ENCODE measurements at regions not wholly inside any gene's neighbourhood (a gene's known extent, or its start where the extent isn't known, plus 50 kb on each side); places are given as distances from the start of the nearest gene placed in this dataset.

DNA sequence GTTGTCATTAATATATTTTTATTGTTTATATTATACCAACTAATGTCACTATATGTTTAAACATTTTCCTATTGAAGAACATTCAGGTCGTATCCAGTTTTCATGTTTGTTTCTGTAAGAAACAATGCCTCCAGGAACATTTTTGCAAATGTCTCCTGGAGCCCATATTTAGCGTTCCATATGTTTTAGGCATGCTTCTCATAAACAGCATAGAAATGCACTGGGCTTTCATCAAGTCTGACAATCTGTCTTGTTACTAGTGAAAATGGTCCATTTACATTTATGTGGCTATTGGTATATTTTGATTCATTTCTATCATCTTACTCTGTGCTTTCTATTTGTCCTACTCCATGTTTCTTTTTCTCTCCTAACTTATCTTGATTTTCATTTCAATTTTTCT, 431.7 kb downstream of the TFAP2A start:
- DNase-seq (ENCODE audit: extremely low spot score, insufficient read length, low read depth) (no peak), FAIRE-seq (no peak)

DNA sequence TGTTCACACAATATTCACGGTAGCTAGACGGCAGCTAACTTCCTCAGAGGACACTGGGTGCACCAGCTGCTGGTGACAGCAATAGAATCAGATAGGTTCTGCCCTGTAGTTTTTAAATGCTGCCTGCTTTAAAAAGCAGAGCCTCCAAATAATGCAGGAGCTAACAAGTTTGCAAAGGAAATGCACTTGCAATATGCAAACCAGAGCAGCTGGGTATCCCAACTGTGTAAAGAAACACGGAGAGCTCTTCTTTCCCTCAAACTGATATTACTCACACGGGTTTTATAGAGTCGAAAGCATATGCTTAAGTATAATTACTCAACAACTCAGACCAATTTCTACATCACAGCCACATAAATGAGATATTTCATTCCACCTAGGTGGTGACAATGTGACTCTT, 432.7 kb downstream of the TFAP2A start:
- FAIRE-seq: no peak

DNA sequence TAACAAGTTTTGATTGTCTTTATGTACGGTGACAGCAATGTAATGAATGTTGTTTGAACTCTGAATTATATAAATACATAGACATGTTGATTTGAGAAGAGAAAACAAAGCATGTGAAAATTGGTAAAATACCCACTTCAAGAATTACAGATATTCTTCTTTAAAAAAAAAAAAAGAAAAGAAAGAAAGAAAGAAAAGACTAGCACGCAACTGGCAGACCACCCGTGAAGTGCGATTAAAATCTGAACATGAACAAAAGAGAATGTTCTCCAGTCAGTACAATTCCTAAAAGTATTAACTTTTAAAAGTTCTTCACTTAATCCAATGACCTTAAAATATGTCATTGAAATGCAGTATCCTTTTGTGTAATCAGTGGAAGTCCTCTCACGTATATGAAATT, 434.9 kb downstream of the TFAP2A start:
- no peak for FAIRE-seq
- DNase-seq (ENCODE audit: extremely low spot score, insufficient read length, low read depth): no peak

More for the DNA sequence above, 432.7 kb downstream of the TFAP2A start:
- no peak for DNase-seq (ENCODE audit: extremely low spot score, insufficient read length, low read depth)

DNA sequence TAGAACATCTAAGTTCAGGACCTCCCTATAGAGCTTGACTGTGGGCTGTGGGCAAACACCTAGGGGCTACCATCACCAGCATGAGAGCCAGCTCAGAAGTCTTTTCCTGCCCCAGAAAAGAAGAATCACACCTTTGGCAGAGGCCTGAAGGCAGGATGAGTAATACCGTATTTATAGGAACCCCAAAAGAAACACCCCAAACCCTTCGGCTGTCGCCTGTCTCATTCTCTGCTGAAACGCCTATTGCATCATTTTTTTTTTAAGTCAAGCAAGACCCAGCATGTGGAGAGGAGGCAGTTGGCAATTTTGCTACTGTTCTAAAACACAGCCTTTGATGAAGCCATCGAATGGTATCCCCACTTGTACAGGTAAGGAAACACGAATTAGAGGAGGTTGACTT, 436.4 kb downstream of the TFAP2A start:
- no peak for FAIRE-seq

DNA sequence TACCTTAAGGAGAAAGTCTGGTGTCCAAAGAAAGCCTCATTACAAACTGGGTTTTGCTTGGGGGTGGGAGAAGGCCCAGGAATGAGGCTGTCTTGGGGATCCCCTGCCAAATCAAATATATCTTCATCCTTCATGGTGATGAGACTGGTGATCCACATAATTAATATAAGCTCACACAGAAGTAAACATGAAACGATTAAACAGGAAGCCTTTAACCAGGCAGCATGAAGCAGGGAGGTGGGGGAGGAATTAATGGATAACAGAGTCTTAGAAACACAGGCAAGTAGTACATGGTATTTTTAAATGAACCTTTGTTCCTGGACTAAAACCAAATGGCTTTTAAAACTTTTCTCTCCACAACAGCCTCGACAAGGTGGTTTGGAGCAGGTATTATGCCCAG, 437.5 kb downstream of the TFAP2A start:
- DNase-seq (ENCODE audit: extremely low spot score, insufficient read length, low read depth): no peak
- FAIRE-seq: no peak

More for the DNA sequence above, 436.4 kb downstream of the TFAP2A start:
- DNase-seq (ENCODE audit: extremely low spot score, insufficient read length, low read depth): no peak

DNA sequence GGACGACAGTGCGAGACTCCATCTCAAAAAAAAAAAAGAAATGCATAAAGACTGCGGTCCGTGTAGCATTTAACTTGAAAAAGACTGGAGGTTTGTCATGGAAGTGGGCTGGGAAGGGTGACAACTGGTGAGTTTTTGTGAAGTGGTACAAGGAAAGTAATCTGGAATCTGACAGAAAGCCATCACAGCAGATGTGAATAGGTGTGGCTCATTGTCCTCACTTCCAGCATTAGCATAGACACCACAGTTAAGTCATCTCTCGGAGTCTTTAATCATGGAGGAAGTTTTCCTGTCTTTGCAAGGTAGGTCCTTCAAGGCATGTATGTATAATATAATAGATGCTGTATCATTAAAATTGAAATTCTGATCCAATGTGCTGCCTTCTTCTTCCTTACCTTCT, 453.2 kb downstream of the TFAP2A start:
- FAIRE-seq (no peak), DNase-seq (ENCODE audit: extremely low spot score, insufficient read length, low read depth) (no peak)

DNA sequence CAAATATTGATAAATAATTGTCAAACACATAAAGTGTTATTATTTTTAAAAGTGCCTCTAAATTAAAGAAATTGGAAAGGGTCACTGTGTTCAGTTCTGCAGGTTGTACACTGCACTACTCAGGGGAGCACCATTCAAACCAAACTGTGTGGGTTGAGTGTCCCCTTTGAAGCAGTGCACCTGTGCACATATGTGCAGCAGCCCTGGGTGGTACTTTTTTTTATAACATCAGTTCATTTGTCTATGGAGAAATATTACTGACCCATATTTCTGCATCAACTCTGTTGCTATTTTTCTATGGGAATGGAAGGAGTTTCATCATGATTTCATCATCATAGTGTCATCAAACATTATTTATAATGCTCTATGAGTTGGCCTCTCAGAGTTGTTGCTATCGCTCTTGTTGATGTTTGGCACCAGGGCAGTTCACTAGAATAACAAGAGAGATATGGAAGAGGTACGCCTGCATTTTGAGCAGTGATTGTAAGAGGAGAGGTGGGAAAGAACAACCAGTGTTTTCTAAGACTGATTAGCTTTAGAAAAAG, 457.6 kb downstream of the TFAP2A start:
- DNase-seq (ENCODE audit: extremely low spot score, insufficient read length, low read depth) (no peak), FAIRE-seq (no peak)

DNA sequence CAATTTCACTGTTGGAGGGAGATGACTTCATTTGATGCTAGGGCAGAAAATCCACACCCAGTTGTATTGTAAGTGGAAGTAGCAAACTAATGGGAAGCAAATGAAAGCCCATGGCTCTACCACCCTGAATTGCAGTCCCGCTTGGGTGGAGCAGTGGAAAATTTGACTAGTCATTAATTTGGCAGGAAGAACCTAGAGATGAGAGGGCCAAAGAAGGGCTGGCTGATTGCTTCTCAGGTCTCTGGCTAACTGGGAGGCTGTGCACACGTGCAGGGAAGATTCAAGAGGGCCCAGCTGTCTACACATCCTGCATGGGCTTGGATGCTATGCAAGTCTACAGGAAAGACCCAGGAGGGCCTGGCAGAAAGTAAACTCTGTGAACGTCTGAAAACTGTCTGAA, 466.2 kb downstream of the TFAP2A start:
- FAIRE-seq (no peak), DNase-seq (ENCODE audit: extremely low spot score, insufficient read length, low read depth) (no peak)

DNA sequence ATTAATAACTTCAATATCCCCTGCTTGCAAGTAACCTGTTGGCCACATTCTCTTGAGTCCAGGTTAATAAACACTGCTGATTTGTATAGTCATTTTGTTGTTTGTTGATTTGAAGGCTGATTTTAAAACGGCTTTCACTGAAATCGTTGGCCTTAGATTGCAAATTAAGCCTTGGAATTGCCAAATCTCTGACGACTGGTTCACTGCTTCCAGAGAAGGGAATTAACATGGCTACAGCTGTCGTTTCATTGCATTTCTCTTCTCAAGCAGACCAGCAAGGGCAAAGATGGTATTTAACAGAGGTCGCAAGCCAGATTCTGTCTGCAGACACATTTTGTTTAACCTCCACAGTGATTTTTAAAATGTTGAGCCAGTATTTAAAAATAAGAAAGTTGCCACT, 470.9 kb downstream of the TFAP2A start:
- FAIRE-seq (no peak), DNase-seq (ENCODE audit: extremely low spot score, insufficient read length, low read depth) (no peak)

DNA sequence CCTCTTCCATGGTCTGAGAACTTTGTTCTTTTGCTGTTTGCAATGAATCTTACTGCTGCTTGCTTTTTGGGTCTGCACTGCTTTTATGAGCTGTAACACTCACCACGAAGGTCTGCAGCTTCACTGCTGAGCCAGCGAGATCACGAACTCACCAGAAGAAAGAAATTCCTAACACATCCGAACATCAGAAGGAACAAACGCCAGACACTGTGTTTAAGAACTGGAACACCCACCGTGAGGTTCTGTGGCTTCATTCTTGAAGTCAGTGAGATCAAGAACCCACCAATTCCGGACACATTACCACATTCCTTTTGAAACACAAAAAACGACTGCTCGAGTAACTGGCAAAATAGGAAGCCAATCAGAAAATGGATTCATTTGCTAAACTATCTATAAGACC, 471.8 kb downstream of the TFAP2A start:
- DNase-seq (ENCODE audit: extremely low spot score, insufficient read length, low read depth) (no peak), FAIRE-seq (no peak)

DNA sequence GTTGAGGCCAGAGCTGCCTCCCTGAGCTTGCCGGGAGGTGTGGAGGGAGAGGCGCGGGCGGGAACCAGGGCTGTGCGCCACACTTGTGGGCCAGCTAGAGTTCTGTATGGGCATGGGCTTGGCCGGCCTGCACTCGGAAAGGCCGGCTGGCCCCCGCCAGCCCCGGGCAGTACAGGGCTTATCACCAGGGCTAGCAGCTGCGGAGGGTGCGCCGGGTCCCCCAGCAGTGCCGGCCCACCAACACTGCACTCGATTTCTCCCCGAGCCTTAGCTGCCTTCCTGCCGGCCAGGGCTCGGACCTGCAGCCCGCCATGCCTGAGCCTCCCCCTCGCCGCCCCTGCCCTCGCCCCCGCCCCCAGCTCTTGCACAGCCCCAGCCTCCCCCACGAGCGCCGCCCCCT, 472.7 kb downstream of the TFAP2A start:
- FAIRE-seq (no peak), DNase-seq (ENCODE audit: extremely low spot score, insufficient read length, low read depth) (no peak)

DNA sequence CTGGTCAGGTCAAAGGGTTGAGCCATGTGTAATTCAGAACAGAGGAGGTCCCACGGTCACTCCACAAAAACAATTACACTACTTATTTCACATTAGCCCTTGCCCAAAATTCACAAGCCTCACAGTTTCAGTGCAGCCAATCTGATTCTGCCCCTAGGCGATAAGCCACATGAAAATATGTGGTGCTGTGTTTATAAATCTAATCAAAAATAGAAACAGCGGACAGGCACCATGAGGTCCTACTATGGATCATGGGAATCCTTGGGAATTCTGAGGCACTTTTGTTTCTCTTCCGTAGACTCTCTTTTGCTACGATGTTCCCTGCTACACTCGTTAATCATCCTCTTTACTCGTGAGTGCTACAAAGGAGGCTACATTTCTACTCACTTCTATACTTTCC, 476.1 kb downstream of the TFAP2A start:
- DNase-seq (ENCODE audit: extremely low spot score, insufficient read length, low read depth): no peak
- FAIRE-seq: no peak

DNA sequence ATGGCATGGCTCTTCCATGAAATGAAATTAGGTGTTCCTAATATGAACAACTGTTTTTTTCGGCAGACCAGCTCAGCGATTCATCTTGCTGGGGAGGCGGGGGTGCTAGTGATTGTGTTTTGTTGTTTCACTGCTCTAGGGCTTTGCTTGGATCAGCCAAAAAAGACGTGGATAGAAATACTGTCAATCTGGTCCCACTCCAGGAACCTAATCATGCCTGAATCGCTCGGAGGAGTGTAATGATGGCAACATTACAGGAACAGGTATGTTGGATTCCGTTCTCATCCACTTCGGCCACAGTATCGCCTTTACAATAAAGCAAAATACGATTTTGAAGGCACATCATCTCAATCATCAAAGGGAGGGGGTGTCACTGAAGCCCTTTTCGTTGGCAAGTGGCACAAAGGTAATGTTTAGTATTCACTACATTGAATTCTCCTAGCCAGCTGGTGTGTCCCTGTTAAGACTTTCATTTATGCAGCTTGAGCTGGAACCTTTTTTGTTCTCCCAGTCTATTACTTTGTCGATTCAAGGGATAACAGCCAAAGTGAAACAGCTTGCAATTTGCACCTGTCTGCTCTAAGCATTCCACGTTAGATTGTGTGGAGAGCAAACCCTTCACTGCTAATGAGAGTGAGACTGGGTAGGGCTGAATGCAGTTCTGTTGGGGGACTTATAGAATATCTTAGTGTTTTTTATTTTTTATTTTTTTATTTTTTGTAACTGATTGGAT, 477.7 kb downstream of the TFAP2A start:
- FAIRE-seq (no peak), DNase-seq (ENCODE audit: extremely low spot score, insufficient read length, low read depth) (no peak)

DNA sequence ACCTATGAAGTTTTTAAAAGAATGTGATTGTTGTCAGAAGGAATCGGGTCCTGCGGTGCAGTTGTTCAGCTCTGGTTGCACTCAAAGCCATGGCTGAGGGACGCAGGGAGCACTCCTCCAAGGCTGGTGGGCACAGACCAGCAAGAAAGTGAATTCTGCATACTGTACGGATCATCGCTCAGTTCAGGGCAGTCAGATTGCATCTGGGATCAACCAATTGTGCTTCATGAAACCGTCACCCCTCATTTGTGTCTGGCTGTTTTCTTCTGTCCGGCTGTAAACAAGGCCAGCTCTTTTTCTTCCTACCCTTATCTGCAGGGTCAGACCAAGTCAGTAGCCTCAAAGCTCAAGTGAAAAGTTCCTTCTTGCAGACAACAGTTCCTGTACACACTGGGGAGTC, 478.3 kb downstream of the TFAP2A start:
- no peak for FAIRE-seq
- no peak for DNase-seq (ENCODE audit: extremely low spot score, insufficient read length, low read depth)

DNA sequence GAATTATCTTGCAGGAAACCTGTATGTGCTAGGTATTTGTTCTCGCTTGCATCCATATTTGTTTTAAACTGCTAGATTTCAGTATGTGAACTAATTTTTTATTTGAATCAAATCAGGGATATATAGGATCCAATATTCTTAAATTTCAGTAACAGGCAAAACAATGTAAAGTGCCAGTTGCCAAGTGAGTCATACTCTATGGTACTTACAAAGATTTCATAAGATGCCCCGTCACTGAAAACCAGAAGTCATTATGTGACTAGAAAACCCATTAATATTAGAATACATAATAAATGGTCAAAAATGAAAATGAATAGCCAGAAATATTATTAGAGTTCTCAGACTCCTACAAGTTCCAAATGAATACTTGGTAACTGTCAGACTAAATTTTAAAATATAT, 481.2 kb downstream of the TFAP2A start:
- FAIRE-seq: no peak
- no peak for DNase-seq (ENCODE audit: extremely low spot score, insufficient read length, low read depth)

DNA sequence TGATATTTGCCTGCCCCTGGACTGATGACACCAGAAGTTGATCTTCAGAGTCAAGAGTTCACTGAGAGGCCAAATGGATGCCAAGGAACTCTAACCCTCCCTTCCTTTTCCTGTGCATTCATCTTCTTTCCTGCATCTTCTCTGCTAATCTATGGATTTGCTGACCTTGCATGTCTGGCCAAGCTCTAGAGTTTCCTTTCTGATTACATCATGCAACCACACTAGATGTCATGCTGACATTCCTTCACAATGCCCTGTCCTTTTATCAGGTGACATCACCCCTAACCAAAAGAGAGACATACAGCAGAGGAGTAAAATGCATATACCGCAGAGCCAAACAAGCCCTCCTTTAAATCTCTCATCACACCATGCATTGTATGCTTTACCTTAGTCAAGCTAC, 487.6 kb downstream of the TFAP2A start:
- FAIRE-seq: no peak

DNA sequence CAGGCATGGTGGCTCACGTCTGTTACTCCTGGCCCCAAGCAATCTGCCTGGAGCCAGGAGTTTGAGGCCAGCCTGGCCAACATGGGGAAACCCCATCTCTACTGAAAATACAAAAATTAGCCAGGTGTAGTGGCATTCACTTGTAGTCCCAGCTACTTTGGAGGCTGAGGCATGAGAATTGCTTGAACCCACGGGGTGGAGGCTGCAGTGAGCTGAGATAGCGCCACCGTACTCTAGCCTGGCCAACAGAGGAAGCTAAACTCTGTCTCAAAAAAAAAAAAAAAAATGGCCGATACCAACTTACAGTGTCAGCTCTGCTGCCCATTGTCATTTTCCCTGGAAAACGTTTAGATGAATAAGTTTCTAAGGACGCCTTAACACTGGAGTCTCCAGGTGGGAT, 489.9 kb downstream of the TFAP2A start:
- no peak for FAIRE-seq
- DNase-seq (ENCODE audit: extremely low spot score, insufficient read length, low read depth): no peak

More for the DNA sequence above, 487.6 kb downstream of the TFAP2A start:
- no peak for DNase-seq (ENCODE audit: extremely low spot score, insufficient read length, low read depth)

DNA sequence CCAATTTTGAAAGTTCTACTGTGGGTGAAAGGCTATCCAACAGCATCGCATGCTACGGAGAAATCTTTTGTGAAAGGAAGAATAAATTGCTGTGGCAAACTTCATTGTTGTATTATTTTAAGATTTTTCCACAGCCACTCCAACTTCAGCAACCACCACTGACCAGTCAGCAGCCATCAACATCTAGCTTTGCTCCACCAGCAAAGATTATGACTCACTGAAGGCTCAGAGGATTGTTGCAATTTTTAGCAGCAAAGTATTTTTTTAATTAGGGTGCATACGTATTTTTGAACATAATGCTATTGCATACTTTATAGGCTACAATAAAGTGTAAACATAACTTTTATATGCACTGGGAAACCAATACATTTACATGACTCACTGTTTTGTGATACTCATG, 493.5 kb downstream of the TFAP2A start:
- DNase-seq (ENCODE audit: extremely low spot score, insufficient read length, low read depth) (no peak), FAIRE-seq (no peak)

DNA sequence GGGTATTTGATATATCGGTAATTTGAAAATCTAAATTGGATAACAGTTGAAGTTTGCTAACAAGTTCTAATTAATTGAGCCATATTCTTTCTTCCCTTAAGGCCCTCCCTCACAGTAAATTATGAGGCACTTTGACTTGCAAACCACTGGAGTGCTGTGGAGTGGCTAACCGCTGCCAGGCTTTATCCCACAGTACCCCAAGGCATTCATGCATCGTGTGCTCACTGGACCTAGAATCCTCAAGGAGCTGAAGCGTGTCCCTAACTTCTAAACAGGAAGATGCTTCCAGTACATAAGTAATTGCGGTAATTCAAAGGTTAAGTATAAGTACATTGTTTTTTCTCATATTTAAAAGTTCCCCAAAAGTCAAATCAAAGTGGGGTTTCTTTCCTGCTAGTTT, 499.9 kb downstream of the TFAP2A start:
- no peak for DNase-seq (ENCODE audit: extremely low spot score, insufficient read length, low read depth)
- no peak for FAIRE-seq

DNA sequence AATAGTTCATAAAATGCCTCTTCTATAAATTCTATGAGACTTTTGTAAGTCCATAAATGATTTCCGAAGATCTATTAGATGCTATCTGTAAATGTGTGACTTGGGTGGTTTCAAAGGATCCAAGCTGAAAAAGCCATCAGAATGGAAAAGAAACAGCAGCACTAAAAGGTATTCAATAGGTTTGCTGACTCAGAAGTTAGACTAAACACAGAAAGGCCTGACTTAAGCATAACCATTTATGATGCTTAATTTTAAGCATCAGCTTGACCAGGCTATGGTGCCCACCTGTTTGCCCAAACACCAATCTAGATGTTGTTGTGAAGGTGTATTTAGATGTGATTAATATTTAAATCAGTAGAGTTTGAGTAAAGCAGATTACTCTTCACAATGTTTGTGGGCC, 513.5 kb downstream of the TFAP2A start:
- DNase-seq (ENCODE audit: extremely low spot score, insufficient read length, low read depth) (no peak), FAIRE-seq (no peak)

DNA sequence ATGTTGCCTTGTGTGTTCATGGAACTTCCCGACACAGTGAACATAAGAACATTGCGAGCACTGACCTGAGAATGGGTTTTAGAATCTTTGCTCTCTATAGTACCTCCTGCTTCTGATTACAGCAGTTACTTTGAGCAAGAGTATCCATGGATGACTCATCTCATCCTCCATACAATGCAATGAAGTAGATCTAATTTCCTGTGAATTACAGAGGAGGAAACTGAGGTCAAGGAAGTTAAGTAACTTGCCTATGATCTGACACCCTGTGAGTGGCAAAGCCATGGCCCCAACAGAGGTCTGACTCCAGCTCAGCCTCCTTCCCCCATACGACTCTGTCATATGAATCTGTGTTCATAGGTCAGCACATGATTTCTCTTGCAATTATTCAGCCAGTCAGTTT, 518.1 kb downstream of the TFAP2A start:
- DNase-seq (ENCODE audit: extremely low spot score, insufficient read length, low read depth): no peak
- no peak for FAIRE-seq

DNA sequence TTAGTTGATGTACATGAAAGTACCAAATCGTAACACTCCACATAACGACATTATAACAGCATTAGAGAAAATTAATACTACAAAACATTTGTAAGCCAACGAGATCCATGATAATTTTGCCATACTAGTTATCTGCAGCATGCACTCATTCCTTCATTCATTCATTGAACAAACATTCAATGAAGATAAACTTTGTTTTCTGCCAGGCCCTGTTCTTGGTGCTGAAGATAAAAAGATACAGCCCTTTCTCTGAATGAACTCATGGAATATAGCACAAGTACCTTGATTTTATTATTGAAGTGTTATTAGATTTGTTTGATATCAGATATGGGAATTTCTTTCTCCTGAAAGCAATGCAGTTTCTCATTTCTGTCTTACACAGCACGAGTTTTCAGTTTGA, 524.0 kb downstream of the TFAP2A start:
- no peak for FAIRE-seq
- no peak for DNase-seq (ENCODE audit: extremely low spot score, insufficient read length, low read depth)

Measured in GM18507 (cell line).